Upper lobe of left lung (tissue), 4 donors: ENCODE measurements at regions not wholly inside any gene's neighbourhood (a gene's known extent, or its start where the extent isn't known, plus 50 kb on each side); places are given as distances from the start of the nearest gene placed in this dataset.

Experiments
- POLR2A ChIP-seq, 4 donors: fragments of 450-650 bp; IDR thresholded peaks; one replicate each; pipeline ENCODE4 v1.5.1; 2016 to 2017; ENCODE audit warnings: antibody characterized with exemption in 4 of 4, mild to moderate bottlenecking in 2 of 4
- POLR2AphosphoS5 ChIP-seq, 2 donors: sonication (generic); formaldehyde crosslinking; IDR thresholded peaks; one replicate each; pipeline ENCODE4 v1.5.1; 2017; ENCODE audit warnings: antibody characterized with exemption in 2 of 2
- TF ChIP-seq, protein P1 (sequence below), 6 experiments: fragments of 450-650 bp in 4 of 6; fragments of 200-600 bp in 2 of 6; sonication (generic) in 2 of 6; IDR thresholded peaks; one replicate each; pipeline ENCODE4 v1.5.1; 2016 to 2019; ENCODE audit warnings: antibody characterized with exemption in 6 of 6

DNA sequence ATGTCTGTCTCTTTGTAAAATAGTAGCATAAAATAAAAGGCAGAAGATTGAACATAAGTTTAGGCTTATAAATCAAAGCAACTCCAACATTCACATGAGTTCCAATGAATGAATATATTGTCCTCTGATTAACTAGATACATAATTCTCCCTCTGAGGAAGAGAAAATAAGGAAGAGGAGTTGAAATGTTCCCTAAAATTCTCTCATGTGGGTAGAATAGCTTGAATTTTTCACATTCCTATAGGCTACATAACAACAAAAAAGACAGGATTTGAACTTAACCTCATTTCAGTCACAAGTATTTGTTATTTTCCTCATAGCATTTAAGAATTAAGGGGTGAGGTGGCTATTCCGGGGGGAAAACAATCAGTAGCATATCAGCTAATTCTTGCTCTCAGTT lies 462.4 kb upstream of the NDST4 start:
- TF ChIP-seq, protein P1, sequence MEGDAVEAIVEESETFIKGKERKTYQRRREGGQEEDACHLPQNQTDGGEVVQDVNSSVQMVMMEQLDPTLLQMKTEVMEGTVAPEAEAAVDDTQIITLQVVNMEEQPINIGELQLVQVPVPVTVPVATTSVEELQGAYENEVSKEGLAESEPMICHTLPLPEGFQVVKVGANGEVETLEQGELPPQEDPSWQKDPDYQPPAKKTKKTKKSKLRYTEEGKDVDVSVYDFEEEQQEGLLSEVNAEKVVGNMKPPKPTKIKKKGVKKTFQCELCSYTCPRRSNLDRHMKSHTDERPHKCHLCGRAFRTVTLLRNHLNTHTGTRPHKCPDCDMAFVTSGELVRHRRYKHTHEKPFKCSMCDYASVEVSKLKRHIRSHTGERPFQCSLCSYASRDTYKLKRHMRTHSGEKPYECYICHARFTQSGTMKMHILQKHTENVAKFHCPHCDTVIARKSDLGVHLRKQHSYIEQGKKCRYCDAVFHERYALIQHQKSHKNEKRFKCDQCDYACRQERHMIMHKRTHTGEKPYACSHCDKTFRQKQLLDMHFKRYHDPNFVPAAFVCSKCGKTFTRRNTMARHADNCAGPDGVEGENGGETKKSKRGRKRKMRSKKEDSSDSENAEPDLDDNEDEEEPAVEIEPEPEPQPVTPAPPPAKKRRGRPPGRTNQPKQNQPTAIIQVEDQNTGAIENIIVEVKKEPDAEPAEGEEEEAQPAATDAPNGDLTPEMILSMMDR (IDR thresholded peaks at IDR 0.05) = no peak
- TF ChIP-seq POLR2AphosphoS5 (IDR thresholded peaks at IDR 0.05) (no peak), POLR2A (IDR thresholded peaks at IDR 0.05) (no peak)
